Activated CD4-positive, alpha-beta memory T cell treated with anti-CD3 and anti-CD28 coated beads for 36 hours (primary cell): ENCODE measurements at regions not wholly inside any gene's neighbourhood (a gene's known extent, or its start where the extent isn't known, plus 50 kb on each side); places are given as distances from the start of the nearest gene placed in this dataset.
"Not testable (repeated sequence)": the region's sequence is repeated elsewhere in the genome, so short reads cannot be mapped to it uniquely, and the experiment has no call there.

Experiments used
- CTCF ChIA-PET: fragments of 350-600 bp; sonication (Branson Sonifier 250); formaldehyde crosslinking; loops from one replicate; lab custom pipeline; 2021; ENCODE audit warnings: antibody characterized with exemption, inconsistent platforms; lab: Charles Lee
- POLR2A ChIA-PET: fragments of 350-600 bp; sonication (Branson Sonifier 250); formaldehyde crosslinking; loops from one replicate; lab custom pipeline; 2021; ENCODE audit warnings: antibody characterized with exemption; lab: Charles Lee
- DNase-seq: peaks from one replicate; pipeline ENCODE4 v3.0.0-alpha.2; 2020
- H3K27ac Mint-ChIP-seq: one replicate; pipeline ENCODE4 v1.8.0; 2021; ENCODE audit warnings: mixed read lengths
- H3K27me3 Mint-ChIP-seq: one replicate; pipeline ENCODE4 v1.8.0; 2021; ENCODE audit warnings: mixed read lengths
- H3K36me3 Mint-ChIP-seq: one replicate; pipeline ENCODE4 v1.8.0; 2021; ENCODE audit warnings: mixed read lengths
- H3K4me1 Mint-ChIP-seq: one replicate; pipeline ENCODE4 v1.8.0; 2021; ENCODE audit warnings: low read depth, mixed read lengths
- H3K4me3 Mint-ChIP-seq: one replicate; pipeline ENCODE4 v1.8.0; 2021; ENCODE audit warnings: mild to moderate bottlenecking, mixed read lengths
- H3K9me3 Mint-ChIP-seq: one replicate; pipeline ENCODE4 v1.8.0; 2021; ENCODE audit warnings: mixed read lengths
- intact Hi-C: fragments of 100-400 bp; cut with micrococcal nuclease; formaldehyde crosslinking; loops from one replicate; pipeline ENCODE4 v1.15.1; 2023

GRCh38 chr2:21866316-21866715 lies 742.5 kb downstream of the TDRD15 start:
- intact Hi-C loops: no loop called here
- H3K27ac Mint-ChIP-seq: no peak overlapping the region
- DNase-seq: no peak
- CTCF ChIA-PET: no interaction called here
- no peaks in the 10 kb centered on the region for H3K27me3 Mint-ChIP-seq
- H3K36me3 Mint-ChIP-seq: no peaks in the 10 kb centered on the region
- H3K9me3 Mint-ChIP-seq: peaks cover 3% of the 10 kb centered on the region
- H3K4me1 Mint-ChIP-seq: no peaks in the 10 kb centered on the region
- H3K4me3 Mint-ChIP-seq: no peak overlapping the region
- POLR2A ChIA-PET: no interaction called here

DNA sequence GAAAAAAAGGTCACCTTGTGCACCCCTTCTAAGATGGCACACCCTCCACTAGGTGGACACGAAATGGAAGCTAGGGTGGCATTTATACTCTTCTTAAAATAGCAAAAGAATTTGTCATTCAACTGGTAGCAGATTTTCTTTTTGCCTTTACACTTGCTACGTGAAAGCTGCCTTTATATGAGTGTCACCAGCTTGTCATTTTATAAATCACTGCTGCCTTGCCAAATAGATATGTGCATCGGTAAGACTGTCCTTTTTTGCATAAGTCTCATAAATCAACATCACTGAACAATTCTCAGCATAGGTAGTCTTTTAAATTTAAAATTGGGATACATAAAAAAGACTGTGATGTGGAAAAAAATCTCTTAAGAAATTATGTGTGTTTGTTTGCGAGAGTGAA lies 764.1 kb downstream of the TDRD15 start:
- H3K9me3 Mint-ChIP-seq: peaks cover 28% of the 10 kb centered on the region
- DNase-seq: no peak
- H3K27ac Mint-ChIP-seq: no peak overlapping the region
- H3K36me3 Mint-ChIP-seq: no peaks in the 10 kb centered on the region
- ChIA-PET CTCF (no interaction called here), POLR2A (no interaction called here)
- no peaks in the 10 kb centered on the region for H3K4me1 Mint-ChIP-seq
- H3K4me3 Mint-ChIP-seq: no peak overlapping the region
- H3K27me3 Mint-ChIP-seq: no peaks in the 10 kb centered on the region
- intact Hi-C loops: no loop called here

- intact Hi-C loops: no loop called here
- ChIA-PET CTCF (no interaction called here), POLR2A (no interaction called here)
- no peak overlapping the region for H3K27ac Mint-ChIP-seq
- H3K4me3 Mint-ChIP-seq: no peak overlapping the region
- no peaks in the 10 kb centered on the region for H3K27me3 Mint-ChIP-seq
- no peaks in the 10 kb centered on the region for H3K36me3 Mint-ChIP-seq
- no peak for DNase-seq
- peaks cover 29% of the 10 kb centered on the region for H3K9me3 Mint-ChIP-seq
- no peaks in the 10 kb centered on the region for H3K4me1 Mint-ChIP-seq
These were observed 766.3 kb downstream of the TDRD15 start for GRCh38 chr2:21890041-21890440.

GRCh38 chr2:21890716-21891115 lies 766.9 kb downstream of the TDRD15 start:
- DNase-seq: no peak
- POLR2A ChIA-PET: no interaction called here
- no peaks in the 10 kb centered on the region for H3K27me3 Mint-ChIP-seq
- H3K9me3 Mint-ChIP-seq: peaks cover 31% of the 10 kb centered on the region
- no peaks in the 10 kb centered on the region for H3K36me3 Mint-ChIP-seq
- no peaks in the 10 kb centered on the region for H3K4me1 Mint-ChIP-seq
- intact Hi-C loops: no loop called here
- no peak overlapping the region for H3K4me3 Mint-ChIP-seq
- CTCF ChIA-PET: no interaction called here
- H3K27ac Mint-ChIP-seq: no peak overlapping the region

- Mint-ChIP-seq H3K27me3 (no peaks in the 10 kb centered on the region), H3K9me3 (peaks cover 30% of the 10 kb centered on the region), H3K4me1 (no peaks in the 10 kb centered on the region), H3K27ac (no peak overlapping the region), H3K4me3 (no peak overlapping the region), H3K36me3 (no peaks in the 10 kb centered on the region)
- DNase-seq: no peak
- CTCF ChIA-PET: no interaction called here
- POLR2A ChIA-PET: no interaction called here
- intact Hi-C loops: no loop called here
These were observed 767.4 kb downstream of the TDRD15 start for GRCh38 chr2:21891191-21891590.

GRCh38 chr2:21892140-21892539 lies 768.4 kb downstream of the TDRD15 start:
- no peaks in the 10 kb centered on the region for H3K36me3 Mint-ChIP-seq
- H3K27ac Mint-ChIP-seq: no peak overlapping the region
- no peak overlapping the region for H3K4me3 Mint-ChIP-seq
- H3K4me1 Mint-ChIP-seq: no peaks in the 10 kb centered on the region
- no peaks in the 10 kb centered on the region for H3K27me3 Mint-ChIP-seq
- intact Hi-C loops: no loop called here
- peaks cover 25% of the 10 kb centered on the region for H3K9me3 Mint-ChIP-seq
- DNase-seq: no peak
- ChIA-PET CTCF (no interaction called here), POLR2A (no interaction called here)

DNA sequence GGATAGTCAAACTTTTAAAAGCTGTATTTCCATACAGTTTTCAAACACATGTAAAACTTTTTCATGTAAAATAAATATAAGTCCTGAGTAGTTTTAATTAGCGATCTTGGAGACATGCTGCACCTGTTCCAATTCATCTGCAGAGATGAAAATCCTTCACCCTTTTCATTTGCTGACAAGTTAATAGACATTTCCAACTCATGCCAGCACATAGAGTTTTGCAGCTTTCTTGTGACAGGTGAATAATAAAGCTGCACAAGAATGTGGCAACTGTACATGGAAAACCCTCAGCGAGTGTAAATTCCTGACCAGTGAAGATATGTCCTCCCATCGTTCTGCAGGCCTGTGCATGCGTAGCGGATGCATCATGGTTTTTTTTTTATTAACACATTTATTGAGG lies 771.4 kb downstream of the TDRD15 start:
- no peaks in the 10 kb centered on the region for H3K4me1 Mint-ChIP-seq

DNA sequence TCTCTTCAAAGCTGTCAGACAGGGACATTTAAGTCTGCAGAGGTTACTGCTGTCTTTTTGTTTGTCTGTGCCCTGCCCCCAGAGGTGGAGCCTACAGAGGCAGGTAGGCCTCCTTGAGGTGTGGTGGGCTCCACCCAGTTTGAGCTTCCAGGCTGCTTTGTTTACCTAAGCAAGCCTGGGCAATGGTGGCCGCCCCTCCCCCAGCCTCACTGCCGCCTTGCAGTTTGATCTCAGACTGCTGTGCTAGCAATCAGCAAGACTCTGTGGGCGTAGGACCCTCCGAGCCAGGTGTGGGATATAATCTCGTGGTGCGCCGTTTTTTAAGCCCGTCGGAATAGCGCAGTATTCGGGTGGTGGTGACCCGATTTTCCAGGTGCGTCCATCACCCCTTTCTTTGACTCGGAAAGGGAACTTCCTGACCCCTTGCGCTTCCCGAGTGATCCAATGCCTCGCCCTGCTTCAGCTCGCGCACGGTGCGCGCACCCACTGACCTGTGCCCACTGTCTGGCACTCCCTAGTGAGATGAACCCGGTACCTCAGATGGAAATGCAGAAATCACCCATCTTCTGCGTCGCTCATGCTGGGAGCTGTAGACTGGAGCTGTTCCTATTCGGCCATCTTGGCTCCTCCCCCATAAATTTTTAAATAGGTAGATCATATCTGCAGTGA lies 785.1 kb downstream of the TDRD15 start:
- not testable (repeated sequence) for DNase-seq

More for the DNA sequence above, 771.4 kb downstream of the TDRD15 start:
- Mint-ChIP-seq H3K4me3 (no peak overlapping the region), H3K27me3 (no peaks in the 10 kb centered on the region), H3K9me3 (peaks cover 17% of the 10 kb centered on the region), H3K36me3 (no peaks in the 10 kb centered on the region), H3K27ac (no peak overlapping the region)
- ChIA-PET POLR2A (no interaction called here), CTCF (no interaction called here)
- intact Hi-C loops: no loop called here
- DNase-seq: no peak

DNA sequence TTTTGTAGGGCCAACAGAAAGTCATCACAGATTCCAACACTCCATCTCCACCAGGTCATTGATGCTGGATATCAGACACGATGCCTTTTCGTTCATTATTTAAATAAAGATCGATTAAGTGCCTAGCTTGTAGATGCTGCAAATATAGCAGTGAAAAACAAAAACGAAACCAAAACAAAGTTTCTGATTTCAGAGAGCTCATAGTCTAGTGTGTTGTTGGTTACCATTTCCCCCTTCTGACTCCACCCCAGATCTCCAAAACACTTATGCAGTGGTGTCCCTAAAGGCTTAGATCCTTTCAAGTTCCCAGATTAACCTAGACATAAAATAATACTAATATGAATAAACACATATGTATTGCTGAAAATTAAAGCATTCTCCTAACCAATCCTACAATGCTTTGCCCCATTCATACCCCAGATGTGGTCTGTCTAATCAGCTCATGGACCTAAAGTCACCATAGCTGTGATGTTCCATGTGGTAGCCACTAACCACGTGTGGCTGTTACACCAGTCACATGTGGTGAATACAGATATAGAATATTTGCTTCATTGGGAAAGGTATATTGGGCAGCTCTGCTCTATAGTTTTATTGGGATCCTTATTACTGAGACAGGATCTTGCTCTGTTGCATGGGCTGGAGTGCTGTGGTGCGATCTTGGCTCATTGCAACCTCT lies 787.2 kb downstream of the TDRD15 start:
- no peak for DNase-seq
- CTCF ChIA-PET: no interaction called here
- Mint-ChIP-seq H3K27ac (no peak overlapping the region), H3K36me3 (no peaks in the 10 kb centered on the region), H3K4me3 (no peak overlapping the region), H3K27me3 (no peaks in the 10 kb centered on the region), H3K9me3 (peaks cover 13% of the 10 kb centered on the region), H3K4me1 (no peaks in the 10 kb centered on the region)
- POLR2A ChIA-PET: no interaction called here
- intact Hi-C loops: no loop called here

More for the DNA sequence above, 785.1 kb downstream of the TDRD15 start:
- H3K27me3 Mint-ChIP-seq, POLR2A ChIA-PET, H3K4me1 Mint-ChIP-seq, CTCF ChIA-PET, H3K4me3 Mint-ChIP-seq, H3K36me3 Mint-ChIP-seq, H3K27ac Mint-ChIP-seq, intact Hi-C loops: not testable (repeated sequence)
- H3K9me3 Mint-ChIP-seq: peaks cover 14% of the 10 kb centered on the region

GRCh38 chr2:21912405-21912804 lies 788.6 kb downstream of the TDRD15 start:
- H3K4me3 Mint-ChIP-seq: no peak overlapping the region
- no peaks in the 10 kb centered on the region for H3K4me1 Mint-ChIP-seq
- peaks cover 16% of the 10 kb centered on the region for H3K9me3 Mint-ChIP-seq
- ChIA-PET CTCF (no interaction called here), POLR2A (no interaction called here)
- no peak overlapping the region for H3K27ac Mint-ChIP-seq
- intact Hi-C loops: no loop called here
- no peak for DNase-seq
- H3K27me3 Mint-ChIP-seq: no peaks in the 10 kb centered on the region
- H3K36me3 Mint-ChIP-seq: no peaks in the 10 kb centered on the region

GRCh38 chr2:21915201-21915600 lies 791.4 kb downstream of the TDRD15 start:
- POLR2A ChIA-PET: no interaction called here
- Mint-ChIP-seq H3K9me3 (peaks cover 15% of the 10 kb centered on the region), H3K27me3 (no peaks in the 10 kb centered on the region), H3K4me1 (no peaks in the 10 kb centered on the region), H3K36me3 (no peaks in the 10 kb centered on the region), H3K4me3 (no peak overlapping the region), H3K27ac (no peak overlapping the region)
- intact Hi-C loops: no loop called here
- CTCF ChIA-PET: no interaction called here
- DNase-seq: no peak

GRCh38 chr2:21916934-21917522 lies 793.3 kb downstream of the TDRD15 start:
- Mint-ChIP-seq H3K4me3 (no peak overlapping the region), H3K27ac (no peak overlapping the region), H3K9me3 (peaks cover 13% of the 10 kb centered on the region), H3K27me3 (no peaks in the 10 kb centered on the region), H3K36me3 (no peaks in the 10 kb centered on the region), H3K4me1 (no peaks in the 10 kb centered on the region)
- DNase-seq: no peak
- intact Hi-C loops: no loop called here
- CTCF ChIA-PET: no interaction called here
- POLR2A ChIA-PET: no interaction called here

GRCh38 chr2:21920721-21921120 lies 797.0 kb downstream of the TDRD15 start:
- Mint-ChIP-seq H3K4me3 (no peak overlapping the region), H3K36me3 (no peaks in the 10 kb centered on the region), H3K27ac (no peak overlapping the region), H3K27me3 (no peaks in the 10 kb centered on the region), H3K4me1 (no peaks in the 10 kb centered on the region), H3K9me3 (peaks cover 26% of the 10 kb centered on the region)
- intact Hi-C loops: no loop called here
- ChIA-PET POLR2A (no interaction called here), CTCF (interaction anchor here (0.7 kb wide), 1 partner anchor 20 kb away, joined by 3 read pairs; no protein-coding TSS in a partner anchor)
- DNase-seq: no peak
